ENCODE measurements at regions not wholly inside any gene's neighbourhood (a gene's known extent, or its start where the extent isn't known, plus 50 kb on each side); places are given as distances from the start of the nearest gene placed in this dataset.

DNA sequence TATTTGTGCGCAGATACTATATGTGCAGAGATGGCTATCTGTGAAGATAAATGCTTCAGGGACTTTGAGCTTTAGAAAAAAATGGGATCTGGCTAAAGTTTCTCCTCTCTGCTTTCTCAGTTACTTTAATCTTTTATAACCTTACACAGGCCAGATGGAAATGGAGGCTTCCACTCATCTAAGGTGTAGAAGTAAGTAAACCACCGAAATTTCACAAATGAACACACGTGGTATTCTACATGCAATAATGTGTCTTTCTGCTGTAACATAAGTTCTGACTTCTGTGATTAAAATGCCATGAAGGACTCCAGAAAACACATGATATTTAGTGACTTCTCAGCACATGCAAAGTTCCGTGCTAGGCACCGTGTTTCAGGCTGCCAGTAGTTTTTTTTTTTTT lies 99.1 kb upstream of the FOXN3 start:
- Histone ChIP-seq H4K20me1 (ENCODE audit: insufficient read depth) (no peaks in the 10 kb centered on the region), H3K4me3 (IDR thresholded peaks at IDR 0.05; ENCODE audit: insufficient read depth, low read depth, low read length) (no peak overlapping the region), H3K27me3 (ENCODE audit: insufficient read depth, low read depth) (no peaks in the 10 kb centered on the region), H3K79me2 (ENCODE audit: insufficient read depth, low read depth) (no peaks in the 10 kb centered on the region), H3K4me1 (ENCODE audit: low read depth, poor library complexity, severe bottlenecking) (no peaks in the 10 kb centered on the region), H3K9ac (no peak overlapping the region), H2AFZ (ENCODE audit: low read depth) (no peak overlapping the region), H3K36me3 (ENCODE audit: insufficient read depth) (no peaks in the 10 kb centered on the region), H3K4me2 (no peak overlapping the region), H3K27ac (no peak overlapping the region)
- TF ChIP-seq CTCF (conservative IDR thresholded peaks at IDR 0.05; ENCODE audit: low read depth, low read length), result no peak

- no peaks in the 10 kb centered on the region for H3K36me3 ChIP-seq (ENCODE audit: insufficient read depth)
- H3K9ac ChIP-seq, result no peak overlapping the region
- no peaks in the 10 kb centered on the region for H3K4me1 ChIP-seq (ENCODE audit: low read depth, poor library complexity, severe bottlenecking)
- no peak overlapping the region for H3K4me3 ChIP-seq (IDR thresholded peaks at IDR 0.05; ENCODE audit: insufficient read depth, low read depth, low read length)
- H3K27me3 ChIP-seq (ENCODE audit: insufficient read depth, low read depth), result no peaks in the 10 kb centered on the region
- no peak overlapping the region for H2AFZ ChIP-seq (ENCODE audit: low read depth)
- no peak overlapping the region for H3K4me2 ChIP-seq
- TF ChIP-seq CTCF (conservative IDR thresholded peaks at IDR 0.05; ENCODE audit: low read depth, low read length), result no peak
- no peaks in the 10 kb centered on the region for H4K20me1 ChIP-seq (ENCODE audit: insufficient read depth)
- no peaks in the 10 kb centered on the region for H3K79me2 ChIP-seq (ENCODE audit: insufficient read depth, low read depth)
- no peak overlapping the region for H3K27ac ChIP-seq
These were observed 97.6 kb upstream of the FOXN3 start for GRCh38 chr14:89514601-89515000.

- TF ChIP-seq CTCF (conservative IDR thresholded peaks at IDR 0.05; ENCODE audit: low read depth, low read length), result no peak
- no peaks in the 10 kb centered on the region for H3K79me2 ChIP-seq (ENCODE audit: insufficient read depth, low read depth)
- H4K20me1 ChIP-seq (ENCODE audit: insufficient read depth), result no peaks in the 10 kb centered on the region
- no peaks in the 10 kb centered on the region for H3K36me3 ChIP-seq (ENCODE audit: insufficient read depth)
- no peak overlapping the region for H2AFZ ChIP-seq (ENCODE audit: low read depth)
- H3K4me3 ChIP-seq (IDR thresholded peaks at IDR 0.05; ENCODE audit: insufficient read depth, low read depth, low read length), result no peak overlapping the region
- no peak overlapping the region for H3K4me2 ChIP-seq
- H3K9ac ChIP-seq, result no peak overlapping the region
- H3K27me3 ChIP-seq (ENCODE audit: insufficient read depth, low read depth), result no peaks in the 10 kb centered on the region
- H3K4me1 ChIP-seq (ENCODE audit: low read depth, poor library complexity, severe bottlenecking), result no peaks in the 10 kb centered on the region
- H3K27ac ChIP-seq, result no peak overlapping the region
These were observed 92.9 kb upstream of the FOXN3 start for GRCh38 chr14:89509891-89510290.

GRCh38 chr14:89508863-89509262 lies 91.8 kb upstream of the FOXN3 start:
- TF ChIP-seq CTCF (conservative IDR thresholded peaks at IDR 0.05; ENCODE audit: low read depth, low read length), result no peak
- H3K9ac ChIP-seq, result no peak overlapping the region
- H3K4me1 ChIP-seq (ENCODE audit: low read depth, poor library complexity, severe bottlenecking), result no peaks in the 10 kb centered on the region
- H3K36me3 ChIP-seq (ENCODE audit: insufficient read depth), result no peaks in the 10 kb centered on the region
- H4K20me1 ChIP-seq (ENCODE audit: insufficient read depth), result no peaks in the 10 kb centered on the region
- no peaks in the 10 kb centered on the region for H3K27me3 ChIP-seq (ENCODE audit: insufficient read depth, low read depth)
- no peak overlapping the region for H3K4me2 ChIP-seq
- no peaks in the 10 kb centered on the region for H3K79me2 ChIP-seq (ENCODE audit: insufficient read depth, low read depth)
- H3K27ac ChIP-seq, result no peak overlapping the region
- H2AFZ ChIP-seq (ENCODE audit: low read depth), result no peak overlapping the region
- no peak overlapping the region for H3K4me3 ChIP-seq (IDR thresholded peaks at IDR 0.05; ENCODE audit: insufficient read depth, low read depth, low read length)
